ENCODE measurements at regions not wholly inside any gene's neighbourhood (a gene's known extent, or its start where the extent isn't known, plus 50 kb on each side); places are given as distances from the start of the nearest gene placed in this dataset.

- TF ChIP-seq EP300 (IDR thresholded peaks at IDR 0.05; ENCODE audit: low read depth), result no peak
- TF ChIP-seq CTCF (IDR thresholded peaks at IDR 0.05), result no peak
Observed at GRCh38 chr2:212595036-212595654, 56.5 kb upstream of the ERBB4 start.

All from transverse colon (tissue), 3 donors.